Epithelial cell of esophagus (primary cell): ENCODE measurements at regions not wholly inside any gene's neighbourhood (a gene's known extent, or its start where the extent isn't known, plus 50 kb on each side); places are given as distances from the start of the nearest gene placed in this dataset.
"Not testable (repeated sequence)": the region's sequence is repeated elsewhere in the genome, so short reads cannot be mapped to it uniquely, and the experiment has no call there.

Experiments used
- DNase-seq: peaks from one replicate; pipeline ENCODE4 v3.0.0; 2010; ENCODE audit warnings: low read depth
- H3K4me3 ChIP-seq: 2 replicates; pipeline ENCODE4 v1.5.1; 2011; ENCODE audit warnings: mild to moderate bottlenecking, low read length, control low read depth
- CTCF ChIP-seq: IDR thresholded peaks from 2 replicates; pipeline ENCODE4 v1.5.1; 2011; ENCODE audit warnings: low read depth, mild to moderate bottlenecking, low read length, control low read depth, inconsistent platforms; ENCODE audit not compliant: insufficient read depth; ENCODE audit errors: missing control alignments

GRCh38 chrY:10627116-10627515 lies 1099.4 kb downstream of the TSPY10 start:
- no peak for TF ChIP-seq CTCF
- no peak overlapping the region for H3K4me3 ChIP-seq
- DNase-seq = peak; percentile 89

- DNase-seq = not testable (repeated sequence)
Observed at GRCh38 chrY:10648813-10649212, 1121.1 kb downstream of the TSPY10 start.

GRCh38 chrY:10657120-10657519 lies 1129.4 kb downstream of the TSPY10 start:
- not testable (repeated sequence) for DNase-seq, H3K4me3 ChIP-seq

More at GRCh38 chrY:10648813-10649212, 1121.1 kb downstream of the TSPY10 start:
- not testable (repeated sequence) for H3K4me3 ChIP-seq

GRCh38 chrY:10666785-10667184 lies 1139.1 kb downstream of the TSPY10 start:
- no peak overlapping the region for H3K4me3 ChIP-seq
- DNase-seq = peak; percentile 10
- TF ChIP-seq CTCF = no peak

GRCh38 chrY:10686414-10686813 lies 1158.7 kb downstream of the TSPY10 start:
- no peak for DNase-seq
- no peak for TF ChIP-seq CTCF
- H3K4me3 ChIP-seq = no peak overlapping the region
